NCI-H510A treated with DMSO at 0.1 percent for 48 hours (cell line): ENCODE measurements at regions not wholly inside any gene's neighbourhood (a gene's known extent, or its start where the extent isn't known, plus 50 kb on each side); places are given as distances from the start of the nearest gene placed in this dataset.

Source experiments
- DNase-seq: peaks from one replicate; lab custom pipeline; 2025; lab: John Stamatoyannopoulos, UW

DNA sequence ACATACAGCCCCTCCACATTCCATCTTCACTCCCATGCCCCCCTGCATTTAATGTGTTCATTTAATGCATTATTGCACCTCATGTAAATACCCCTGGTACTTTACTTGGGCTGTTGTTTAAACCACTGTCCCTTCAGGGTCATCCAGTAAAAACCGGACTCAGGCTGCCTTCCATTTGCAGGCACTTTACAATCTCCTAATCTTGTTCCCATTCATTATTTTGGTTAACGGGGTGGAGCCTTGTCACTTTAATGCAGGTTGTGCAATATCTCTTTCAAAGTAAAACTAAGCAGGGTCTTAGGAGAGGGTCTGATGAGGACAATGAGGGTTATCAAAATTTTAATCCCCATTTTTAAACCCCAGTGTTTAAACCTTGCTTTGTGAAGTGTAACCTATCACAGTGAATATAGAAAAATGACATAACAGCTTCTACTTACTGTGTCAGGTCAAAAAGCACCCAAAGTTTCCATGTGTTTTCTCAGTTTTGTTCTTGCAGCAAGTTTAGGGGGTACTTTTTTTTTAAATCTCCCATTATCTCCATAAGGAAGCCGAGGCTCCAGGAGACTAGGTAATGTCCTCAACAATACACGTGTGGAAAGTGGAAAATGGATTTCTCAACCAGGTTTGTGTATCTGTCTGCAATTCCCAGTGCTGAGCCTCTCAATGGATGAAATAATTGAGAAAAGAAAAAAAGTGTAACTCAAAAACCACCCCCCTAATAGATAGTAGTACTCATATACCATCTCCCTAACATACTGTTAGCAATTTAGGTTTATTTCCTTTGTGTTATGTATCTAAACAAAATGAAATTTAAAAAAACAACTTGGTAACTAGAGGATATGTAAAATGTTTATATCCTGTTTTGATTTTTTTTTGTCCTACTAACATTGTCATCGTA, 54.2 kb upstream of the SPRY4 start:
- DNase-seq: no peak

DNA sequence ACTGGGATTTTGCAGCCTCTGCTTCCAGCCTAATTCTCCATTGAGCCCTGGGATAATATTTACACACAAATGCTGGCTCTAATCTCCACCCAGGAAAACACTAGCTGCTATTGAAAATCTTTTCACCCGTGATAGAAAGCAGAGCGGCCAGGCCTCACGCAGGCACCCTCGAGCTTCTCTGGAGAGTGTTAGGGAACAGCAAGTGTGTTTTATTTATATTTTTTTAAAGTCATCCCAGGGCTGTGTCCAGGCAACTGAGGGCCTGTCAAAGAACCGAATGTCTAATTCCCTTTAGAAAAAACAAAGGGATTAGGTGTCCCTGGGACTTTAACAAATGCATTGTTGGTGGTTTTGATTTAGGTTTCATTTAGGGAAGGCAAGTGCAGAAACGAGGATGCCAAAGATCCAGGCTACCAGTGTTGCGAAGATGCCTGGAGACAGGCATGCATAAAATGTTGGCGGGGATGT, 51.2 kb upstream of the SPRY4 start:
- no peak for DNase-seq
